CD8-positive, alpha-beta memory T cell (primary cell): ENCODE measurements at regions not wholly inside any gene's neighbourhood (a gene's known extent, or its start where the extent isn't known, plus 50 kb on each side); places are given as distances from the start of the nearest gene placed in this dataset.

Source experiments
- CTCF ChIA-PET: fragments of 350-600 bp; sonication (Branson Sonifier 250); formaldehyde crosslinking; loops from one replicate; lab custom pipeline; 2021; ENCODE audit warnings: antibody characterized with exemption; lab: Charles Lee
- POLR2A ChIA-PET: fragments of 350-600 bp; sonication (Branson Sonifier 250); formaldehyde crosslinking; loops from one replicate; lab custom pipeline; 2021; ENCODE audit warnings: antibody characterized with exemption; lab: Charles Lee
- DNase-seq, 5 donors: peaks; one replicate each; pipeline versions ENCODE4 v3.0.0 to v3.0.0-alpha.2; 2020 to 2022; ENCODE audit warnings: mixed read lengths in 1 of 5
- H3K27ac ChIP-seq: one replicate; pipeline ENCODE4 v1.7.0; 2013; ENCODE audit warnings: low read depth, mild to moderate bottlenecking, low read length, moderate library complexity
- H3K27me3 ChIP-seq: 2 replicates; pipeline ENCODE4 v1.7.0; 2013; ENCODE audit warnings: low read length, mild to moderate bottlenecking; ENCODE audit not compliant: insufficient read depth, poor library complexity, severe bottlenecking
- H3K36me3 ChIP-seq: 2 replicates; pipeline ENCODE4 v1.7.0; 2013; ENCODE audit warnings: mild to moderate bottlenecking, low read length, moderate library complexity; ENCODE audit not compliant: insufficient read depth
- H3K4me1 ChIP-seq: 2 replicates; pipeline ENCODE4 v1.7.0; 2013; ENCODE audit warnings: mild to moderate bottlenecking, low read length, moderate library complexity; ENCODE audit not compliant: insufficient read depth
- H3K4me3 ChIP-seq: 2 replicates; pipeline ENCODE4 v1.7.0; 2013; ENCODE audit warnings: mild to moderate bottlenecking, low read length
- H3K9me3 ChIP-seq: 2 replicates; pipeline ENCODE4 v1.7.0; 2013; ENCODE audit warnings: mild to moderate bottlenecking, low read length
- H3K27ac Mint-ChIP-seq, 8 donors: one replicate each; pipeline ENCODE4 v1.8.0; 2020 to 2021; ENCODE audit warnings: mixed read lengths in 8 of 8, mild to moderate bottlenecking in 6 of 8, inconsistent platforms in 3 of 8, moderate library complexity in 3 of 8
- H3K27me3 Mint-ChIP-seq, 2 donors: one replicate each; pipeline ENCODE4 v1.8.0; 2020 to 2021; ENCODE audit warnings: mixed read lengths in 2 of 2, mild to moderate bottlenecking in 1 of 2, moderate library complexity in 1 of 2
- H3K36me3 Mint-ChIP-seq, 3 donors: one replicate each; pipeline ENCODE4 v1.8.0; 2020 to 2021; ENCODE audit warnings: mixed read lengths in 3 of 3, inconsistent platforms in 1 of 3, mild to moderate bottlenecking in 1 of 3
- H3K4me1 Mint-ChIP-seq, 3 donors: one replicate each; pipeline ENCODE4 v1.8.0; 2020 to 2021; ENCODE audit warnings: mixed read lengths in 3 of 3, inconsistent platforms in 1 of 3, mild to moderate bottlenecking in 1 of 3
- H3K4me3 Mint-ChIP-seq, 7 donors: one replicate each; pipeline ENCODE4 v1.8.0; 2020 to 2021; ENCODE audit warnings: mixed read lengths in 7 of 7, mild to moderate bottlenecking in 6 of 7, moderate library complexity in 4 of 7, inconsistent platforms in 2 of 7
- H3K9me3 Mint-ChIP-seq, 5 donors: one replicate each; pipeline ENCODE4 v1.8.0; 2020 to 2022; ENCODE audit warnings: mixed read lengths in 5 of 5, mild to moderate bottlenecking in 3 of 5, moderate library complexity in 2 of 5, inconsistent platforms in 1 of 5

DNA sequence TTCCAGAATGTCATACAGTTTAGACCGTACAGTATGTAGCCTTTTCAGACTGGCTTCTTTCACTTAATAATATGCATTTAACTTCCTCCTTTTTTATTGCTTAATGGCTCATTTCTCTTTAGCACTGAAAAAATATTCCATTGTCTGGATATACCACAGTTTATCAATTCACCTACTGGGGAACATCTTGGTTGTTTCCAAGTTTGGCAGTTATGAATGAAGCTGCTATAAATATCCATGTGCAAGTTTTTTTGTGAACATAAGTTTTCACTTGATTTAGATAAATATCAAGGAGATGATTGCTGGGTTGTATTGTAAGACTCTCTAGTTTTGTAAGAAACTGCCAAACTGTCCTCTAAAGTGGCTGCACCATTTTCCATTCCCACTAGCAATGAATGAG, 375.5 kb downstream of the PCDH18 start:
- no peaks in the 10 kb centered on the region for H3K9me3 ChIP-seq
- POLR2A ChIA-PET = no interaction called here
- no peaks in the 10 kb centered on the region for H3K4me1 Mint-ChIP-seq

DNA sequence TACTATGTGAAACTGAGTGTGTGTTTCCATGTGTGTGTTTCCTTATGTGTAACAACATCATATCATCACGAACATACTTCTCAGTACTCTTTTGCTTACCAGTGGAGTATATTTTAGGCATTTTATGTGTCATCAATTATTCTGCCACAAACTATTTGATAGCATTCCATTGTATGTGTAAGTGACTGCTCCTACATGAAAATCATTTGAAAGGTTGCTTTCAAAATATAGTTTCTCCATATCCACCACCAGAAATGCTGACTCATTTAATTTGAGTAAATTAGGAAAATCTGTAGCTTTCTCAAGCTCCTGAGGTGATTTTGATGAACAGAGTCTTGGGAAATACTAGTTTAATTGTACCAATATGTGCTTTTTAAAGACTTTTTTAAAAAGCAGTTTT, 376.2 kb downstream of the PCDH18 start:
- no peak overlapping the region for H3K4me3 ChIP-seq
- H3K4me1 Mint-ChIP-seq = no peaks in the 10 kb centered on the region
- no peak overlapping the region for H3K27ac ChIP-seq
- no peaks in the 10 kb centered on the region for H3K36me3 ChIP-seq
- no peaks in the 10 kb centered on the region for H3K27me3 Mint-ChIP-seq
- no peaks in the 10 kb centered on the region for H3K4me1 ChIP-seq
- H3K36me3 Mint-ChIP-seq = no peaks in the 10 kb centered on the region
- ChIA-PET CTCF (no interaction called here), POLR2A (no interaction called here)
- no peak overlapping the region for H3K4me3 Mint-ChIP-seq
- H3K27ac Mint-ChIP-seq = no peak overlapping the region
- no peaks in the 10 kb centered on the region for H3K27me3 ChIP-seq
- H3K9me3 Mint-ChIP-seq = peaks cover 2 to 22% (median 5%) of the 10 kb centered on the region in 5 donors
- no peak for DNase-seq
- no peaks in the 10 kb centered on the region for H3K9me3 ChIP-seq

More for the DNA sequence above, 375.5 kb downstream of the PCDH18 start:
- Mint-ChIP-seq H3K27ac (no peak overlapping the region), H3K36me3 (no peaks in the 10 kb centered on the region), H3K27me3 (no peaks in the 10 kb centered on the region), H3K9me3 (peaks cover 2 to 18% (median 5%) of the 10 kb centered on the region in 5 donors), H3K4me3 (no peak overlapping the region)
- Histone ChIP-seq H3K4me1 (no peaks in the 10 kb centered on the region), H3K36me3 (no peaks in the 10 kb centered on the region), H3K27ac (no peak overlapping the region), H3K27me3 (no peaks in the 10 kb centered on the region), H3K4me3 (no peak overlapping the region)
- CTCF ChIA-PET = no interaction called here
- DNase-seq = no peak

DNA sequence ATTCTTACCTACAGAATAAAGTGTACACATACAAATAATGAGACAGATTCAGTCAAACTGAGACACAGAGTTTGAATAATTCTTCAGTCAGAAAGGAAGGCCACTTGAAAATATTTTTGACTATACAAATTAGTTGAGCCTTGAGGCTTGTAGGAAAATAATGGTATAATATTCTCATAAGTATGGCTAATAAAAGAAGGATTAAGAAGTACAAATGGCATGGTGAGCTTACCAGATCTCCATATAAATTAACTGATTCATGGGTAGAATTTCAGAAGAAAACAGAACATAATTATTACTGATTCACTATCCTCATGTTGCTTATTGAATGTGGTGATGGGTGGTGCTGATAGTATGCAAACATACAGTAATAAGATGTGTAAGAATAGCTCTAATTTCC, 401.1 kb downstream of the PCDH18 start:
- no peaks in the 10 kb centered on the region for H3K27me3 Mint-ChIP-seq
- no peaks in the 10 kb centered on the region for H3K27me3 ChIP-seq
- H3K36me3 Mint-ChIP-seq = no peaks in the 10 kb centered on the region
- H3K4me1 ChIP-seq = no peaks in the 10 kb centered on the region
- POLR2A ChIA-PET = no interaction called here
- no peaks in the 10 kb centered on the region for H3K4me1 Mint-ChIP-seq
- H3K27ac ChIP-seq = no peak overlapping the region
- CTCF ChIA-PET = no interaction called here
- no peak overlapping the region for H3K27ac Mint-ChIP-seq
- no peaks in the 10 kb centered on the region for H3K36me3 ChIP-seq
- H3K9me3 ChIP-seq = no peaks in the 10 kb centered on the region
- H3K4me3 ChIP-seq = no peak overlapping the region
- DNase-seq = no peak
- no peak overlapping the region for H3K4me3 Mint-ChIP-seq
- H3K9me3 Mint-ChIP-seq = peaks cover 0 to 45% (median 8%) of the 10 kb centered on the region in 5 donors

DNA sequence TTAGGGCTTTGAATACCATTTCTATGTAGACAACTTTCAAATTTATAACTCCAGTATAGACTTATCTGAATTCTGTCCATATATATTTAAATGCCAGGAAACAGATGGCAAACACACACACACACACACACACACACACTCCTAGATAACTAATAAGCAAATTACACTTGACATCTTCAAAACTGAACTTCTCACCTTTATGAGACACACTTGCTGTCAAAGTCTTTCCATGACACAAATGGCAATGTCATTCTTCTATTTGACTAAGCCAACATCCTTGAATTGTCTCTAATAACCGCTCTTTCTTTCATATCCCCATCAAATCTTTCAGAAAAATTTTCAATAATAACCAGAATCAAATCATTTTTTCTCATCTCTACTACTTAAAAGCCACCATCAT, 402.4 kb downstream of the PCDH18 start:
- Mint-ChIP-seq H3K4me1 (no peaks in the 10 kb centered on the region), H3K27me3 (no peaks in the 10 kb centered on the region), H3K36me3 (peaks cover 0 to 2% (median 0%) of the 10 kb centered on the region in 3 donors), H3K4me3 (no peak overlapping the region), H3K27ac (no peak overlapping the region), H3K9me3 (peaks cover 0 to 48% (median 4%) of the 10 kb centered on the region in 5 donors)
- Histone ChIP-seq H3K27ac (no peak overlapping the region), H3K27me3 (no peaks in the 10 kb centered on the region), H3K9me3 (no peaks in the 10 kb centered on the region), H3K36me3 (no peaks in the 10 kb centered on the region), H3K4me1 (no peaks in the 10 kb centered on the region), H3K4me3 (no peak overlapping the region)
- DNase-seq = no peak
- ChIA-PET CTCF (no interaction called here), POLR2A (no interaction called here)

DNA sequence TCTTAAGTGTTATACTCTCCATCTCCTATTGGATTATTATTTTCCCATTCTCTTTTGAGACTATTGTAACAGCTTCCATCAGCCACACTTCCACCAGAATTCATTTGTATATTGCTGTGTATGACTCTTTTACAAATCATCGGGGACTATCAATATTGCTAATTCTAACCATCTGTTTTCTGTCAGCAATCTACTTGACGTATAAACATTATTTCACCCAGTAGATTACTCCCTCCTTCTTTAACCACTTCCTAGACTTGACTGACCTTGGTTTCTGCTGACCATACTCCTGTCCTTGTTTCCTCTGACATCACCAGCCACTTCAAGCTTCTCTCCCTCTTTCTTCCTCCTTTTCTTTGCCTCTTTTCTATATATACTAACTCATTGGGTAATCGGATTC, 402.9 kb downstream of the PCDH18 start:
- Histone ChIP-seq H3K36me3 (no peaks in the 10 kb centered on the region), H3K9me3 (no peaks in the 10 kb centered on the region), H3K4me3 (no peak overlapping the region), H3K4me1 (no peaks in the 10 kb centered on the region), H3K27me3 (no peaks in the 10 kb centered on the region), H3K27ac (no peak overlapping the region)
- POLR2A ChIA-PET = no interaction called here
- H3K9me3 Mint-ChIP-seq = peaks cover 0 to 48% (median 4%) of the 10 kb centered on the region in 5 donors
- H3K4me1 Mint-ChIP-seq = no peaks in the 10 kb centered on the region
- no peaks in the 10 kb centered on the region for H3K27me3 Mint-ChIP-seq
- H3K36me3 Mint-ChIP-seq = peaks cover 0 to 2% (median 0%) of the 10 kb centered on the region in 3 donors
- no peak for DNase-seq
- no peak overlapping the region for H3K27ac Mint-ChIP-seq
- CTCF ChIA-PET = no interaction called here
- H3K4me3 Mint-ChIP-seq = no peak overlapping the region

DNA sequence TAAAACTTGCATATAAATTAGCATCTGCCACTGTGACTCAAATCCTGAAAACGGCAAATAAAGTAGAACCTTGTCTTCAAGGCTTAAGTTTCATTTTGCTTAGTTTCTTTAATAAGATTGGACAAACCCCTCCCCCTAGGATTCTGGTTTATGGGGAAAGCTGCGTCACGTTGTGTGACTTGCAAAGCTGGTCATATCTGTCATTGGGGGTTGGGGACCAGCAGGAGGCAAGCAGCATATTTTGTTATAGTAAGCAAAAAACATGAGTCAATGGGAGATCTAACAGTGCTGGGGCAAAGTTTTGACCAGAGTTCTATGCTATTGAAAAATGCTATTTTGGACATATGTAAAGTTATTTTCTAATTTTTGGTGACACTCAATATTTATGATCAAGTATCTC, 407.3 kb downstream of the PCDH18 start:
- H3K4me3 ChIP-seq = no peak overlapping the region
- CTCF ChIA-PET = no interaction called here
- POLR2A ChIA-PET = no interaction called here
- Mint-ChIP-seq H3K27me3 (no peaks in the 10 kb centered on the region), H3K9me3 (peaks cover 0 to 45% (median 4%) of the 10 kb centered on the region in 5 donors), H3K4me3 (no peak overlapping the region), H3K27ac (no peak overlapping the region), H3K4me1 (no peaks in the 10 kb centered on the region), H3K36me3 (peaks cover 0 to 2% (median 0%) of the 10 kb centered on the region in 3 donors)
- no peaks in the 10 kb centered on the region for H3K36me3 ChIP-seq
- H3K27me3 ChIP-seq = no peaks in the 10 kb centered on the region
- DNase-seq = no peak
- H3K4me1 ChIP-seq = no peaks in the 10 kb centered on the region
- H3K27ac ChIP-seq = no peak overlapping the region
- no peaks in the 10 kb centered on the region for H3K9me3 ChIP-seq

DNA sequence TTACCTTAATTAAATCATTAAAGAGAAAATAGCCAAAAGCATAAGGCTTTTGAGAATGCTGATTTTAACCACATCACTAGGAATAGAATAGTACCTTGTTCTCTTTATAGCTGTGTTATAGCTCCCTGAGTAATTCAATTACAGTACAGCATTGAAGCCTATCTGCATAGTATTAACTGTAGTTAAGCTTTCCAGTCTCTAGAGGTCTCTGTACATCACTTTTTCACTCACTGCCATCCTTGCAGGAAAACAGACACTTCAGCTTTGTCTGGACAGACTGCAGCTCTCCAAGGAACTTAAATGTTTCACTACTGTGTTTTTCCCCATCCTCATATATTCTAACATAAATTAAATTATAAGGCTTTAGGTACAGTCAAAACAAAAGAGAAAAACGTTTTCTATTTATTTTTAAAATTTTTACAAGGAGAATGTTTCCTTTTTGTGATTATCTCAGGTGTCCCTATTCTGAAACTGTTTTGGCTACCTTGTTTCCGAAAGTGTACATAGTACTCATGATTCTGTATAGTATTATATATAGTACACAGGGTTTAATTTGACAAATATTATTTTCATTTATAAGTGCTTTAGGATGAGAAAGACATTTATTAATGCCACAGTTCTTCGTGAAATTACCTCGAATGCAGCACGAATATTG, 407.9 kb downstream of the PCDH18 start:
- Mint-ChIP-seq H3K27ac (no peak overlapping the region), H3K27me3 (no peaks in the 10 kb centered on the region), H3K9me3 (peaks cover 0 to 40% (median 6%) of the 10 kb centered on the region in 5 donors), H3K4me1 (no peaks in the 10 kb centered on the region), H3K4me3 (no peak overlapping the region), H3K36me3 (peaks cover 0 to 2% (median 0%) of the 10 kb centered on the region in 3 donors)
- POLR2A ChIA-PET = no interaction called here
- CTCF ChIA-PET = no interaction called here
- no peak for DNase-seq
- Histone ChIP-seq H3K36me3 (no peaks in the 10 kb centered on the region), H3K27me3 (no peaks in the 10 kb centered on the region), H3K9me3 (no peaks in the 10 kb centered on the region), H3K27ac (no peak overlapping the region), H3K4me1 (no peaks in the 10 kb centered on the region), H3K4me3 (no peak overlapping the region)

DNA sequence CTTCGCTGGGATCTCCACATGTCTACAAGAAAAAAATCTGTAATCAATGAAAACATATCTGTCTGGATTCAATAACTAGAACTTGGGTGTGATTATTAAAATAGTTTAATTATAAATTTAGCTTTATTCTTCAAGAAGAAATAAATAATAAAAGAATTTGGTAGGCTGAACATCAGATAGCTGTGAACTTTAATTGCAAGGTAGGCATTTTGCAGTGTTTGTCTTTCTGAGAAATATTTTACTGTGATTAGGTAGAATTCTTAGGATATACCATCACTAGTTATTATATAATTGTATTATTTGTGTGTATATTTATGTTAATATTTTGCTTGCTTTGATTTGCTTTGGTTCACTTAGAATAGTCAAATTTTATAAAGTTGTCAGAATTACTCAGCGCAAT, 409.4 kb downstream of the PCDH18 start:
- H3K27me3 ChIP-seq = no peaks in the 10 kb centered on the region
- no peak for DNase-seq

More for the DNA sequence above, 409.4 kb downstream of the PCDH18 start:
- no peak overlapping the region for H3K4me3 Mint-ChIP-seq
- peaks cover 0 to 31% (median 8%) of the 10 kb centered on the region in 5 donors for H3K9me3 Mint-ChIP-seq
- no peak overlapping the region for H3K4me3 ChIP-seq
- H3K27ac Mint-ChIP-seq = no peak overlapping the region
- no peaks in the 10 kb centered on the region for H3K36me3 ChIP-seq
- no peaks in the 10 kb centered on the region for H3K27me3 Mint-ChIP-seq
- POLR2A ChIA-PET = no interaction called here
- peaks cover 0 to 2% (median 0%) of the 10 kb centered on the region in 3 donors for H3K36me3 Mint-ChIP-seq
- no peaks in the 10 kb centered on the region for H3K4me1 ChIP-seq
- CTCF ChIA-PET = no interaction called here
- H3K9me3 ChIP-seq = no peaks in the 10 kb centered on the region
- no peaks in the 10 kb centered on the region for H3K4me1 Mint-ChIP-seq
- no peak overlapping the region for H3K27ac ChIP-seq
